HG02943 (cell line): ENCODE measurements at regions not wholly inside any gene's neighbourhood (a gene's known extent, or its start where the extent isn't known, plus 50 kb on each side); places are given as distances from the start of the nearest gene placed in this dataset.

Source experiments
- ATAC-seq: cut with Tn5 transposase; IDR thresholded peaks from one replicate; pipeline ENCODE4 v1.9.1; 2021; ENCODE audit warnings: mild to moderate bottlenecking, low read depth, moderate library complexity; ENCODE audit not compliant: unreplicated experiment

DNA sequence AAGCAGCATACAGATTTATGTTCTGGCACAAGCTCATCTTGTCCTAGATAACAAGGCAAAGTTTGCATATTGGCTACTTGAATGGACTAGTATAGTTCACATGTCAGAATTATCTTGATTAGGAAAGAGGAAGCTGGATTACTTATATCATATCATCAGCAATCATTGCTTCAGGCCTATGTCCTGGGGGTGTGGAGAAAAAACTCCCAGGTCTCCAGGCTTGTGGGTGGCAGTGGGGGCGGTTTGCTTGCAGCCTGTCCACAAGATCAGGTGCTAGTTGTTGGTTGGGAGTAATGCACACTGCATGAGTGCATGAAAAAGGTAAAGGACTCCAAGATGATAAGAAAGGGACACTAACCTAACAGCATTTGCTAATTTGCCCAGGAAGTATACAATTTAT, 326.4 kb upstream of the PDE4D start:
- ATAC-seq = no peak

DNA sequence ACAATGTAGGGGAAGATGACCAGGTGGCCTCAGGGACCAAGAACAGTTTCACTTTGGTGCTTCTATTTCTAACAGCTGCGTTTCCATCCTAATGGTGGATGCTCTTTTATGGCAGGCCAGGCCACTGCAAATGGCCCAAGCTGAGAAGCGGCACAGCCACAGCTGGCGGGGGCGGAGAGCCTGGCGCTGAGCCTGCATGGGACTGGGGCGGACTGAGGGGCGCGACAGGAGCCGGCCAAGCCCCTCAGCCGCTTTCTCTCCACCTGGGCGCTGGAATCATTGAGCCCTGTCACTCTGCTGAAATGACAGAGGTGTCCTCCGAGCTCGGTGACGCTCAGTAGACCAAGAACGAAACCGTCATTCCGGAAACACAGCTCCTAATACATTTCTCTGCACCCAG, 317.3 kb upstream of the PDE4D start:
- ATAC-seq = no peak

DNA sequence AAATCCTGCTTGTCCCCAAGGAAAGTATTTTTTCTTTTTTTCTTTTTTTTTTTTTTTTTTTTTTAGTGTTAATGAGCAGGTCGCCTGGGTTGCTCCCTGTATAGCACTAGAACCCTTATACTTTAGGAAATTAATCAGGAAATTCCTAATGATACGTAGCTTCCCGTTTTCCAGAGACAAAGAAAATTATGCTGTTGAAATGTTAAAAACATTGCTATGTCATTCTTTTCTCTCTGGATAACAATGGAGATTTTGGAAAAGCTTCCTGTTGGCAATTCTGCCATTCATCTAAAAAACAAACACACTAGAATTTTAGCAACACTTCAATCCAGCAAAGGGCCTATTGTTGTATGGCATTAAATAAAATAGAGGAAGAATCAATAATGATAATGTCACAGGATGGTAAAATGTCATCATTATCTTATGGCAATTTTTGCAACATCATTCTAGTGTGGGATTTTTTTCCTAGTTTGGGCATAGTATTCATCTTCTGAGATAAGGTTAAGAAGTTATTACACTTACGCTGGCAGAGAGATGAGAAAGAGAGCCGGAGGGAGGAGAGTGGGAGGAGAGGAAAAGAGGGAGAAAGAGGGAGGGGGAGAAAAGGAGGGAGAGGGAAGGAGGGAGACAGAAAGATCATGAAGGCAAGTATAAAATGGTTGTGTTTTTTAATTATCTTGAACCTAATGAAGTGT, 315.8 kb upstream of the PDE4D start:
- ATAC-seq = no peak

DNA sequence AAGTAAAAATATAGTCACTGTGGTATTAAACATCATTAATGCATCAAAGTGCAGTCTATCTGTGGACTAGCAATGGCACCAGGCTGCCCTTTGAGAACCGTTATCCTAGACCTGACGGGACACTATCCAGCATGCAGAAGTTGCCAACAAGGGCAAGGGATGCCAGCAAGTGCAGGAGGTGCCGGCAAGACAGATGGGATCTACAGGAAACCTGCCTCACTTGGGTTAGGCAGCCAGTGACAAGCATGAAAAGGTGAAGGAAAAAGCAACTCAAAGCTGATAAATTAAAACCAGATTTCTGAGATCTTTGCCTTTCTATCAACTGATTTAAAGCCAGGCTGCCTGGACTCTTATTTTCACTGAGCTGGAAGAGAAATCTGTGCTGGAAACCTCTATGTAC, 315.2 kb upstream of the PDE4D start:
- ATAC-seq = no peak

DNA sequence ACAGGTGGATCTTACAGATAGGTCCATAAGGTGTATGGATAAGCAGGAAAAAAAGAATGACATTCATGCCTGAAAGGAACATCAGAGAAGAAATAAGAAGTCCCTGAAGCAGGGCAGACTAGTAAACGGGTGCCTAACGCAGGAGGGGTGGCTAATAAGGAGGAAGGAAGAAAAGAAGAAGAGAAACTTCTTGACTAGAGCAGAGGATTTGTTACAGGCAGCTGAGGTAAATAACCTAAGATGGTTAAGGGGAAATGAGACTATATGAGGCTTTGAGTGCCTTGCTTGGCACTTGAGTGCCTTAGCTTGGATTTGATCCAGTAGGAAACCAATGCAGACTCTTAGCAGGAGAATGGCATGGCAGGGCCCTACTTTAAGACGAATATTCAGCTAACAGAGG, 313.5 kb upstream of the PDE4D start:
- ATAC-seq = no peak

DNA sequence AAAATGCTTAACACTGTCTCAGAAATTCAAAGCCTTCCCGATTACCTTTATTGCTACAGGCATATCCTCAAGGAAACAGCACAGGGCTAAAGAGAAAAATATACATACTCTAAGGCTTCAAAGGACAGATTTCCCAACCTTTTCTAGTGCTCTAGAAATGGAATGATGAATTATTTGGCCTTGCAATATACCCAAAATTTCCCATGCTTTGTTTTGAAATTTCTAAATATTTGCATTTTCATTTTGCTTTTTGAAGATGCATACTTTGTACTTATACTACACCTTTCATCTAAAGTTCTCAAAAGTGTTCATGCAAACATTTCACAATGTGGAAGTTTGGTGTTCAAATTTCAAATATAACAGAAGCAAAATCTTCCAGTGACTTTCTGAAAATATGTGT, 312.7 kb upstream of the PDE4D start:
- ATAC-seq = no peak

DNA sequence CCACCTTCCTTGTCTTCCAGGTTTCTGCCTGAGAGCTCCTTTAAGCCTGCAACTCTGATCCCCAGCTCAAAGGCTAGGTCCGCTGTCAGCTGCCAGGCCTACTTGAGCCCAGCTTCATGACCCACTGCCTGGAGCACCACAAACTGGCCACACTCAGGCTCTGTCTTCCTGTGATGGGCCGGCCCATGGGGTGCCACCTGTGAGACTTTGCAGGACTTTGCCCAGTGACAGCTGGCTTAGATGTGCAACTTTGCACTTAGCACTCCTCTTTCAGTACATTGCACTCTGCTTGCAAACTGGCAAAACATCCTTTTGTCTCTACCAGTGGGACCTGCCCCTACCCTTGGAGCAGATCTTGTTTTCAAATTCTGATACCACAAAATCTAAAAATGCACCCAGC, 311.5 kb upstream of the PDE4D start:
- no peak for ATAC-seq

DNA sequence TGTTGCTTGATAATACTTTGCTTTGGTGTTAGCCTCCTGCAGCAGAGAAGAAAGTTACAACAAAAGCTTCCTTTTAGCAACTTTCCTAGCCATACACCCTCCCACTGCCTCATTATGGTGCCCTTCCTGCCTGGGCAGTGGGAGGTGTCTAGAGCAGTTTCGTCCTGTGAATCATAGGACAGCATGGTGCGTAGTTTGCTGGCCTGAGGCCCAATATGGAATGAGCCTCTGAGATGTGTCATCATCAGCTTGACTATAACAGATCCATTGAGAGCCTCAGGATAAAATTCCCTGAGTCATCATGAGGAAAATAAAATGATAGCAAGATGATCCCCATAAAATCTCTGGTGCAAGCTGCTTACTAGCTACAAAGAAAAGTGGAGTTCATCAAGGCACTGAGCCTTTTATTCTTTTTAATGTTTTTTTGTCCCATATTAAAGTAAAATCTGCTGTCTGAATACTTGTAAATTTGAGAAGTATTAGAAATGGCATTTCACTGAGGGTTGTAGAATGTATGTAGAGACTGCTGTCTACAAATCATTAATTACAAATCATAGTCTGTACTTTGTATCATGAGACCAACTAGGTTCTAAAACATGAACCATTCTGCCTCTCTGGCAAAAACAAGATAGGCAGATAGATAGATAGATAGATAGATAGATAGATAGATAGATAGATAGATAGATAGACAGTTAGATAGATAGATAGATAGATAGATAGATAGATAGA, 303.0 kb upstream of the PDE4D start:
- no peak for ATAC-seq

DNA sequence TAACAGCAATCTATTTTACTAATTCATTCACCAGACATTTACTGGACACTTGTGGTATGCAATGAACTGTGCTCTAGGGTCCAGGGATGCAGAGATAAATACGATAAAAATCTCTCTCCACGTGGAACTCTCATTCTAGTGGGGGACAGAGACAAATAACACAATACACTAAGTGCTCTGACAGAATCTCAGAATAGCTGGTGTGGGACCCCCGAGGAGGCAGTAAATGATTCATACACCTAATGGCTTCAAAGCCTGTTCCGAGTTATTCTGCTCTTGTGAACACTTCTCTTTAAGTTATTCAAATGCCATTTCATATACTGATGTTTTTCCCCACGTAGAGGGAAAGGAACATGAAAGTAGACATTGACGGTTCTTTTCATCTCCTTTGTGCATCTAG, 302.0 kb upstream of the PDE4D start:
- ATAC-seq = no peak

DNA sequence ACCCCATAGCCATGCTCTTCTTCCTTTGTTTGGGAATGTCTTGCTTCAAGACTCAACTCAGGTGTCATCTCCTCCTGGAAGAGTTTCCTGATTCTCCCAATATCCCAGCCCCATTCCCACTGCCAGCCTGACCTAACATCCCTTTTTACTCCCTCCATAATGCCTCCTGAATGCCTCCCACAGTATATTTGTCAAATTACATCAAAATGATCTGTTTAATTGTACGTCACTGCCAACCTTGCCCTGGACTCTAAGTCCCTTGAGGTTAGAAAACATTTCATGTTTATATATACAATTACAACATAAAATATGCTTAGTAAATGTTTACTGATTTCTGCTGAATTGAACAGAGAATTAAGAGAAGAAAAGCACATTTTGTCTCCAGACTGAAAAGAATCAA, 301.6 kb upstream of the PDE4D start:
- no peak for ATAC-seq

DNA sequence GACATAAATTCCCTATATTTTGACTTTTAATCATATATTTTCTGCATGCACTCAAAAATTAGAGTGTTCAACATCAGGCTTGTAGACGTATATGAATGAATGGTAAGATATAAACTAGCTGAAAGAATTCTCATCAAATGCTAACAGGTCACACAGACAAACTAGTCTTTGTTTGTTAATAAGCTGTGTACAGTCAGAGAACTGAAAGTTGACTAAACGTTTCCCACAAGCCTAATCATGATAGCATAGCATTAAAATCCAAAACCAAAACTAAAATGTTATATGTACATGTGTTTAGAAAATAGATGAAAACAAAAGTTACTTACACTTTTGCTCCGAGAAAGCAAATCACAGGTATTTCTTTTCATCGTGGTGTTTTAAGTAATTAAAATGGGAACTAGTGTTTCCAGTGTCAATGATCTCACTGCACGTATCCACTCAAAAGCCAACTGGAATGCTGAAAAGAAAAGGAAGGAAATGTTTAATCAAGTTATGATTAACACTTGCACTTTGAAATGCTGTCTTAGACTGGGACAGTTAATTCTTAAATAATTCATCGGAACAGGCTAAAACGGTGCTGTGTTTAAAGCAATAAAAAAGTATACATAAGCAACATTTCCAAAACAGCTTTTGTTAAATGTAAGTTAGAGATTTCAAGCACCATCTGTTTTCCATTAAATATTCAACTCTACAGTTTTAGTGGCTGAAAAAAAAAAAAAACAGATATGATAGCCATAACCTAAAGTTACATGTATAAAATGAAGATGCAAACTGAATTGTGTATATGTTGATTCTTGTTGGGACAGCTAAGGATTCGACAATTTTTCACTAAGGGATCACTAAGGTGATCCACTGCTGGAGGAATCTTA, 291.9 kb upstream of the PDE4D start:
- ATAC-seq = no peak

DNA sequence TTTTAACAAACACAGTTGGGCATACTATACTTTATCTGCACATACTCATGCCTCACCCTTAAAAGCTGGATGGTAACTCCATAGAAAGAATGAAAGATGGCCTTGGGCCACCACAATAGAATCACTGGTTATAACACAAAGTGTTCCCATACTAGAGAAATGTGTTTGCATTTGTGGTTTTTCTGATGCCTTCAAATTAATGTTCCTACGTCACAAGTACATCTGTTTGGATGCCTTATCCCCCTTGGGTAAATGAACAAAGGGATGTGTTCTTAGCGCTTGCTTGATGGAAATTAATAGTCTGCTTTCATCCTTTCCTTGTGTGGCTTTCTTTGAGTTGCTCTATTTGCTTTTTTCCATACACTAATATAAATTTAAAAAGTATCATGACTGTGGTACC, 291.1 kb upstream of the PDE4D start:
- ATAC-seq = no peak

DNA sequence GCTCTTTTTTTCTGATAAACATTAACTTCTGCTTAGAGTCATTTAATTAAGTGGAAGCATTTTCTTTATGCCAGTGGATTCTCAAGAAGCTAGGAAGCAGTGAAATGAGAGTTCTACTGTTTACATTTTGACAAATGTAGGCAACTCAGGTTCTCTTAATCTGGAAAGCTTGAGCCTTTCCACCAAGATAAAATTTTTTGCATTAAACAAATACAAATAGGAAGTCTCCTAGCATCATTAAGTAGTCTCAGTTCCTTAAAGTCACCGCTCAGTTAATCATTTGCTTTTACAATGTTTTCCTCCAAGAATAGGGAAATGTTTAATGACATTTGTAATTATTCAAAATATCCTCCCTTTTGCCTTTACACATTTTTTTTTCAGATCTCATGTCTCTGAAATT, 290.4 kb upstream of the PDE4D start:
- ATAC-seq = no peak

DNA sequence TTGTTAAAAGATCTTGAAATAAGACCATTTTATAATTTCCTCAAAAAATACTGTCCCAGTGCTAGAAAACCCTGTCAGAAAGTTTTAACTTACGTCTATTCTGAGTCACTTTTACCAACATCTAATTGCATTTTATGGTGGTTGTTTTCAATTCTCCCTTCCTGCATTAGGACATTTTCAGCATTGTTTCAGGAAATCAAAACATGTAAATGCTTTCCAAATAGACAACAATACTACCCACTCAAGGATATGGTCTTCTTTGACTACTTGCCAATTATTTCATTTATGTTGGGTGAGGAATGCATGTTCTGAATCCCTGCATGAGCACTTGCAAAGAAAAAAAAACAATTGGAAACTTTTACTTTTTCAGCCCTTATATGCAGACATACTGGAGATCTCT, 284.6 kb upstream of the PDE4D start:
- no peak for ATAC-seq

DNA sequence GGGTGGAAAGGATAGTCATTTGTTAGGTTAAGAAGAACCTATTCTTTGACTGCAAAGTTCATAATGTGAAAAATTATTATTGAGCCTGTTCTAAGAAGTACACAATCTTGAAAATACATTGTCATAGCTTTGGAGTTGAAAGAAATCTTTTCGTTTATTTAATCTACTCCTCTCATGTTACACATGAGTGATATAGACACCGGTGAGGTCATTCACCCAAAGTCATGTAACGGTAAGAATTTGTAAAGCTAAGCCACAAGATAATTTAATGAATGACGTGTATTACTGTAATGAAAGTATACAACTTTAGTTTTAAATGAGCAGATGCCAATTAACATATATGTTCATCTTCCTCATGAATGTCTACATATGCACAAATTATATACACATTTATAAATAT, 284.1 kb upstream of the PDE4D start:
- no peak for ATAC-seq

DNA sequence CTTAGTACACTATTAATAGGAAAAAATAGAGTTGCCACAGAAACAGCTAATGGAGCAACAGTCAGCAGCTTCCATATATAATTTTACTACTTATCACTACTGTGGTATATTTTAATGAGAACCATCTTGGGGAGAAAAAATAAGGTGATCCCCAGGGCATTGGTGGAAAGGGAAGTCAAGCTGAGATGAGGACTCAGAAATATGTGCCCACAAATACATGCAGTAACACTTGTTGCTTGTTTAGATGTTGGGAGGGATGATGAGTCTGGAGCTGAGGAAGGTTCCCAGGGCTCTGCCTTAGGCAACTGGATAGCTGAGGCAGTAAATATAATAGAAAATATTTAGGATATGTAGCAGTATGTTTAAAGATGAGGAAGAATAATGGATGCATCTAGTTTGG, 280.1 kb upstream of the PDE4D start:
- no peak for ATAC-seq

DNA sequence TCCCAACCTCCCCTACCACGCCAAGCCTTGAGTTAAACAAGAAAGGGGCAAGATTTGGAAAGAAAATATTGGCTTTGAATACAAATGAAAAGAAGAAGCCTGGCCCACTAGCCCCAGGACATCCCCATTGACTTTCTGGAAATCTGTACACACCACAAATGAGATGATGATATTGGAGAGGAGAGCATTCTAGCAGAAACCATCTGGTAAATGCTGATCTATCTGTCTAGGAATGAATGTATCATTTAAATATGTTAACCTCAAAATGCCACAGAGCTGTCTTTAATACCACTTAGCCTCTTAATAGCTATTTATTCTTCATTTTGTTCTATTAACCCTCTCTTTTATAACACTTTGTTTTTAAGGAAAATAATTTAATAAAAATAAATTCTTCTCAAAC, 270.2 kb upstream of the PDE4D start:
- ATAC-seq = no peak

DNA sequence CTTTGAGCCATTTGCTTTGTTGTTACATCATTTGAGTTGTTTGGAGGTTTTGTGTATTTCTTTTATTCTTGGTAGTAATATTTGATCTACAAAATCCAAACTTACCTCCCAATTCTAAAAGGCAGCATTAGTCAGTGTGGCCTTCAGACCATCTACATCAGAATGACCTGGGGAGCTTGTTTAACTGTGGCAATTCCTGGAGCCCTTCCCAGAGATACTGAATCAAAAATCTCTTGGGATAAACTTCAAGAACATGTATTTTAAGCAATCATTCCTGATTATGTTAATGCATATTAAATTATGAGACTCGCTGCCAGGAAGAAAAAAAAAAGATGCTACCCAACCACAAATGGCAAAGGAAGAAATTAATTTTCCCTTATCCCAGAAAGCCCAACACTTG, 268.9 kb upstream of the PDE4D start:
- no peak for ATAC-seq

DNA sequence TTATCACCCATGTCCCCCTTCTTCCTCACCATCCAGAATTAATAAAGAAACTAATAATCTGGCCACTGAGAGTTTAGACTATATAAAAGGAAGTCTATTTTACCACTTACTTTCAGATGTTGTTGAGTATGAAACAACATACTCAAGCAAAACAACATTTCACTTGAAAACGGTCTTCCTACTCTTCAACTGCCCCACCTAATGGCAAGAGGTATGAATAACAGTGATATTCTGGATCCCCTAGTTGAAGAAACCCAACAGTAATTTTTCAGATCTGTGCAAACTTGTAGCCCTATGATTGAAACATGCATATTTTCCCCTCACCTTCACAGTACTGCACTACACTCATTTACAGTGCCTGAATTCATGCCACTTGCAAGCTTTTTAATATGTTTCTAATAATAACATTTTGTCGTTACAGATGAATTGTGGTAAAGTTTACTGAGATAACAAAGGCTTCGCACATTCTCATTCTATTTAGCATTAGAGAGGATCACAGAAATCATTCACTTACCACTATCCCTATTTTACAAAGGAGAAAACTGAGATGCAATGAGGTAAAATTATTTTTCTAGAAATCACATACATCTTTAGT, 267.9 kb upstream of the PDE4D start:
- no peak for ATAC-seq

DNA sequence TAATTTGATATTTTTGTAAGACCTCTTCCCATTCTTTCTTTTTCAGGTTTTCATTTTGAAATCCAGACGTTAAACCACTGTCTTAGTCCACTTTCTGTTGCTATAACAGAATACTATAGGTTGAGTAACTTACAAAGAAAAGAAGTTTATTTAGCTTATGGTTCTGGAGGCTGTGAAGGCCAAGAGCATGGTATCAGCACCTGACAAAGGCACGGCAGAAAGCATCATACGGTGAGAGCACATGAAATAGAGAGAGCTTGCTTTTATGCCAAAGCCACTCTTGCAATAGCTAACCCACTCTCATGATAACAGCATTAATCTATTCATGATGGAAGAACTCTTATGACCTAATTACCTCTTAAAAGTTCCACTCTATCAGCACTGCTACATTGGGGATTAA, 255.6 kb upstream of the PDE4D start:
- no peak for ATAC-seq

DNA sequence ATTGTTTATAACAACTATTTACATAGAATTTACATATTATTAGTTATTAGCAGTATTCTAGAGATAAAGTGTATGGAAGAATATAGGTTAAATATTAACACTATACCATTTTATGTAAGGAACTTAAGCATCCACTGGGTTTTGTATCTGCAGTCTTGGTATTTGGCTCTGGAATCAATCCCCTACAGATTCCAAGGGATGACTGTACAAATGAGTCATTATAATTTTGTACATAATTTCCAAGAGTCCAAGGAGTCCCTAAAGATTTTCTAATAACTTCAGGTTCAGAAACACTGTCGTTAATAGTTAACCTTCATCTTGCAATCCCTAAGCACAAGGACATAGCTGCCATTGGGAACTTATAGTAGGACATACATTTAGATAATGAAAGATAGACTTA, 254.8 kb upstream of the PDE4D start:
- no peak for ATAC-seq
